NB4 (cell line): ENCODE measurements at regions not wholly inside any gene's neighbourhood (a gene's known extent, or its start where the extent isn't known, plus 50 kb on each side); places are given as distances from the start of the nearest gene placed in this dataset.

ENCODE experiments used
- MYC ChIP-seq: IDR thresholded peaks from 2 replicates; pipeline ENCODE4 v1.6.1; 2011; ENCODE audit warnings: low read depth, low read length
- POLR2A ChIP-seq: IDR thresholded peaks from 2 replicates; pipeline ENCODE4 v1.6.1; 2011; ENCODE audit warnings: mild to moderate bottlenecking; ENCODE audit not compliant: insufficient read length; ENCODE audit errors: extremely low read depth
- TF ChIP-seq, protein P1 (sequence below): IDR thresholded peaks from 2 replicates; pipeline ENCODE4 v1.6.1; 2011; ENCODE audit warnings: low read depth, low read length
- TF ChIP-seq, protein P2 (sequence below): IDR thresholded peaks from one replicate; pipeline ENCODE4 v1.5.1; 2012; ENCODE audit warnings: low read depth, low read length

DNA sequence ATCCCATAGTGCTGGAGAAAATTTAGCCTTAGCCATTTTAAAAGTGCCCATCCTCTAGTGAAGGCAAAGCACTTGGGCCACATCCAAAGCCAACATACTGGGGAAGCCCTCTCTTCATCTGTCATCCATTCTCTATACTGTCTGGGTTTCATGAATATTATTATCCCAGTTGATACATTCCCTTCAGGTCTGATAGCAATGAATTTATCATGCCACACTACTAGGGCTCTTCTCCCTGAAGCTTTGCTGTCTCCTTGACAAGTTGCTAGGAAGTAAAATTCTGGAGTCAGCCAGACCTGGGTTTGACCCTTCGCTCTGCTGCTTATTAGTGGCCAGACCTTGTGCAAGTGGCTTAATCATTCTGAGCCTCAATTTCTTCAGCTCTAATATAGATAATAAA, 1041.4 kb upstream of the ADGRL2 start:
- TF ChIP-seq POLR2A (no peak), MYC (no peak)
- TF ChIP-seq, protein P1, sequence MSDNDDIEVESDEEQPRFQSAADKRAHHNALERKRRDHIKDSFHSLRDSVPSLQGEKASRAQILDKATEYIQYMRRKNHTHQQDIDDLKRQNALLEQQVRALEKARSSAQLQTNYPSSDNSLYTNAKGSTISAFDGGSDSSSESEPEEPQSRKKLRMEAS = no peak
- TF ChIP-seq, protein P2, sequence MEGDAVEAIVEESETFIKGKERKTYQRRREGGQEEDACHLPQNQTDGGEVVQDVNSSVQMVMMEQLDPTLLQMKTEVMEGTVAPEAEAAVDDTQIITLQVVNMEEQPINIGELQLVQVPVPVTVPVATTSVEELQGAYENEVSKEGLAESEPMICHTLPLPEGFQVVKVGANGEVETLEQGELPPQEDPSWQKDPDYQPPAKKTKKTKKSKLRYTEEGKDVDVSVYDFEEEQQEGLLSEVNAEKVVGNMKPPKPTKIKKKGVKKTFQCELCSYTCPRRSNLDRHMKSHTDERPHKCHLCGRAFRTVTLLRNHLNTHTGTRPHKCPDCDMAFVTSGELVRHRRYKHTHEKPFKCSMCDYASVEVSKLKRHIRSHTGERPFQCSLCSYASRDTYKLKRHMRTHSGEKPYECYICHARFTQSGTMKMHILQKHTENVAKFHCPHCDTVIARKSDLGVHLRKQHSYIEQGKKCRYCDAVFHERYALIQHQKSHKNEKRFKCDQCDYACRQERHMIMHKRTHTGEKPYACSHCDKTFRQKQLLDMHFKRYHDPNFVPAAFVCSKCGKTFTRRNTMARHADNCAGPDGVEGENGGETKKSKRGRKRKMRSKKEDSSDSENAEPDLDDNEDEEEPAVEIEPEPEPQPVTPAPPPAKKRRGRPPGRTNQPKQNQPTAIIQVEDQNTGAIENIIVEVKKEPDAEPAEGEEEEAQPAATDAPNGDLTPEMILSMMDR = no peak
